Naive thymus-derived CD8-positive, alpha-beta T cell (primary cell): ENCODE measurements at regions not wholly inside any gene's neighbourhood (a gene's known extent, or its start where the extent isn't known, plus 50 kb on each side); places are given as distances from the start of the nearest gene placed in this dataset.

ENCODE experiments used
- ATAC-seq, 2 donors: fragments of 150-1000 bp; cut with Tn5 transposase in 1 of 2; sonication (Bioruptor Pico), chemical (Tn5 transposase) in 1 of 2; 1 replicate in 1 of 2; 2 replicates in 1 of 2; pipeline ENCODE4 v1.10.0; 2021; ENCODE audit warnings: mild to moderate bottlenecking in 2 of 2, moderate library complexity in 2 of 2
- POLR2A ChIA-PET: fragments of 350-600 bp; sonication (Branson Sonifier 250); formaldehyde crosslinking; loops from one replicate; lab custom pipeline; 2021; ENCODE audit warnings: antibody characterized with exemption; lab: Charles Lee
- DNase-seq, 10 donors: peaks; one replicate each; pipeline versions ENCODE4 v3.0.0 to v3.0.0-alpha.2; 2020 to 2022
- H3K27ac Mint-ChIP-seq, 10 donors: one replicate each; pipeline ENCODE4 v1.8.0; 2020 to 2022; ENCODE audit warnings: mild to moderate bottlenecking in 10 of 10, mixed read lengths in 10 of 10, moderate library complexity in 4 of 10, inconsistent platforms in 1 of 10
- H3K27me3 Mint-ChIP-seq, 5 donors: one replicate each; pipeline ENCODE4 v1.8.0; 2021 to 2022; ENCODE audit warnings: mixed read lengths in 5 of 5
- H3K36me3 Mint-ChIP-seq, 3 donors: one replicate each; pipeline ENCODE4 v1.8.0; 2020 to 2022; ENCODE audit warnings: mixed read lengths in 3 of 3, mild to moderate bottlenecking in 2 of 3, inconsistent platforms in 1 of 3
- H3K4me1 Mint-ChIP-seq, 4 donors: one replicate each; pipeline ENCODE4 v1.8.0; 2021 to 2022; ENCODE audit warnings: mixed read lengths in 4 of 4
- H3K4me3 Mint-ChIP-seq, 10 donors: one replicate each; pipeline ENCODE4 v1.8.0; 2020 to 2022; ENCODE audit warnings: mild to moderate bottlenecking in 10 of 10, mixed read lengths in 10 of 10, moderate library complexity in 6 of 10, inconsistent platforms in 1 of 10
- H3K9me3 Mint-ChIP-seq, 9 donors: one replicate each; pipeline ENCODE4 v1.8.0; 2020 to 2022; ENCODE audit warnings: mixed read lengths in 9 of 9, mild to moderate bottlenecking in 3 of 9, inconsistent platforms in 1 of 9, moderate library complexity in 1 of 9

DNA sequence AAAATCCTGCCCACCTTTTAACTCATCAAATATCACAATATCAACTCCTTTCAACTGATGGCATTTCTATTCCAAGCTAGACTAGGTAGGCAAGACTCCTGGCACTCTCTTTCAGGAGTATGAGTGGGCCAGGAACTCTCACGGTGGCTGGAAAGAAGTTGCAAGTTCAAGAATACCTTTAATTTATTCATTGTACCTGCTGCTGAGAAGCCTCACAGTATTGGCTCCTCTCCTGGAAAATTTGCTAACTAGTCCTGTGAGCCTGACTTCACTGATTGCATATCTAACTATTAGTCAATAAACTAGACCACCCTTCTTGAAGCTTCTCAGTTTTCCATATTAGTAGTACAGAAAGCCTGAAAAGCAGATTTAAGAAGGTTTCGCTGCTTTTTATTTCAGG, 120.2 kb downstream of the DUSP10 start:
- H3K27me3 Mint-ChIP-seq: peaks cover 0 to 3% (median 0%) of the 10 kb centered on the region in 5 donors
- DNase-seq (no peak), ATAC-seq (no peak)
- POLR2A ChIA-PET: no interaction called here
- H3K4me3 Mint-ChIP-seq: no peak overlapping the region
- H3K36me3 Mint-ChIP-seq: no peaks in the 10 kb centered on the region
- H3K27ac Mint-ChIP-seq: no peak overlapping the region
- H3K4me1 Mint-ChIP-seq: no peaks in the 10 kb centered on the region
- peaks cover 0 to 2% (median 0%) of the 10 kb centered on the region in 9 donors for H3K9me3 Mint-ChIP-seq

DNA sequence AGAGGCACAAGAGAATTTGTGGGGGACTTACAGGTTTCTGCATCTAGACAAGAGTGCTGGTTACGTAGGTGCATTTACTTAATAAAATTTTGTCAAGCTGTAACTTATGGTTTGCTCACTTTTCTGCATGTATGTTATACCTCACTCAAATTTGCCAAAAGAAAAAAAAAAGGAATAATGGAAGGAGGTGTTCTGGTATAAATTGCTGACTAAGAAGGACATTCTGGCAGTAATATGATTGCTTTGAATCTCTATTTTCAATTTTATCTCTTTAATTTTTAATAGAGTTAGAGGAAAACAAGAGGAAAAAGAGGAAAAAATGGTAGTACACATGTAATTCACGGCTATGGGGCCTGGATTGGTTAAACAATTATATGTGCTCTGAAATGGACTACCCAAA, 119.5 kb downstream of the DUSP10 start:
- Mint-ChIP-seq H3K4me3 (no peak overlapping the region), H3K36me3 (no peaks in the 10 kb centered on the region), H3K4me1 (no peaks in the 10 kb centered on the region), H3K9me3 (peaks cover 0 to 2% (median 0%) of the 10 kb centered on the region in 9 donors), H3K27me3 (peaks cover 0 to 3% (median 0%) of the 10 kb centered on the region in 5 donors), H3K27ac (no peak overlapping the region)
- DNase-seq: no peak
- no peak for ATAC-seq
- POLR2A ChIA-PET: no interaction called here

DNA sequence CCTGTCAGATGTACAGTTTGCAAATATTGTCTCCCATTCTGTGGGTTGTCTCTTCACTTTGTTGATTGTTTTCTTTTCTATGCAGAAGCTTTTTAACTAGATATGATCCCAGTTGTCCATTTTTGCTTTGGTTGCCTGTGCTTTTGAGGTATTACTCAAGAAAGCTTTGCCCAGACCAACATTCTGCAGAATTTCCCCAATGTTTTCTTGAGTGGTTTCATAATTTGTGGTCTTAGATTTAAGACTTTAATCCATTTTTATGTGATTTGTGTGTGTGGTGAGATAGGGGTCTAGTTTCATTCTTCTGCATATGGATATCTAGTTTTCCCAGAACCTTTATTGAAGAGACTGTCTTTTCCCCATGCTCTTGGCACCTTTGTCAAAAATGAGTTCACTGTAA, 116.9 kb downstream of the DUSP10 start:
- Mint-ChIP-seq H3K4me3 (no peak overlapping the region), H3K36me3 (no peaks in the 10 kb centered on the region), H3K9me3 (peaks cover 0 to 7% (median 0%) of the 10 kb centered on the region in 9 donors), H3K27me3 (peaks cover 0 to 3% (median 0%) of the 10 kb centered on the region in 5 donors), H3K27ac (no peak overlapping the region), H3K4me1 (no peaks in the 10 kb centered on the region)
- POLR2A ChIA-PET: no interaction called here
- ATAC-seq (no peak), DNase-seq (no peak)

DNA sequence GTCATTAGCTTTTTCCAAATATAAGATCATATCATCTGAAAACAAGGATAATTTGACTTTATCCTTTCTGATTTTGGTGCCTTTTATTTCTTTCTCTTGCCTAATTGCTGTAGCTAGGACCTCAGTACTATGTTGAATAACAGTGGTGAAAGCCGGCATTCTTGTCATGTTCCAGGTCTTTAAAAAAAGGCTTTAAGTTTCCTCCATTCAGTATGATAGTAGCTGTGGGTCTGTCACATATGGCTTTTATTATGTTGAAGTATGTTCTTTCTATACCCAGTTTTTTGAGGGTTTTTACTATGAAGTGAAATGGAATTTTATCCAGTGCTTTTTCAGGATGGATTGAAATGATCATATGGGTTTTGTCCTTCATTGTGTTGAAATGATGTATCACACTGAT, 115.8 kb downstream of the DUSP10 start:
- H3K4me1 Mint-ChIP-seq: no peaks in the 10 kb centered on the region
- H3K27me3 Mint-ChIP-seq: peaks cover 0 to 3% (median 0%) of the 10 kb centered on the region in 5 donors
- peaks cover 0 to 7% (median 0%) of the 10 kb centered on the region in 9 donors for H3K9me3 Mint-ChIP-seq
- no peak overlapping the region for H3K4me3 Mint-ChIP-seq
- DNase-seq: no peak
- POLR2A ChIA-PET: no interaction called here
- ATAC-seq: no peak
- H3K36me3 Mint-ChIP-seq: no peaks in the 10 kb centered on the region
- no peak overlapping the region for H3K27ac Mint-ChIP-seq

DNA sequence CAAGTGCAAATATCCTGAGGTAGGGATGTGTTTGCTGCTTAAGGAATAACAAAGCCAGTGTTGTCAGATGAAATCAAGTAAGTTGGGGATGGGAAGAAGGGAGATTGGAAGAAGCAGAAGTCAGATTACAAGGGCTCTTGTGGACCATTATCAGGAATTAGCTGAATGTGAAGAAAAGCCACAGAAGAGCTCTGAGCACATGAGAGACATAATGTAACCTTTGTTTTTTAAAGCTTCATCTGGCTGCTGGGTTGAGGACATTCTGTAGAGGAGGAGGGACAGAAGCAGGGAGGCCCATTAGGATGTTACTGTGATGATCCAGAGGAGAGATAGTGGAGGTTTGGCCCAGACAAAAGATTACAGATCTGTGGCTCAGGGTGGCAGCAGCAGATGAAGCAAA, 111.7 kb downstream of the DUSP10 start:
- Mint-ChIP-seq H3K27me3 (peaks cover 0 to 6% (median 3%) of the 10 kb centered on the region in 5 donors), H3K4me3 (no peak overlapping the region), H3K36me3 (no peaks in the 10 kb centered on the region), H3K27ac (no peak overlapping the region), H3K9me3 (peaks cover 0 to 7% (median 0%) of the 10 kb centered on the region in 9 donors), H3K4me1 (no peaks in the 10 kb centered on the region)
- ATAC-seq (no peak), DNase-seq (no peak)
- POLR2A ChIA-PET: no interaction called here

DNA sequence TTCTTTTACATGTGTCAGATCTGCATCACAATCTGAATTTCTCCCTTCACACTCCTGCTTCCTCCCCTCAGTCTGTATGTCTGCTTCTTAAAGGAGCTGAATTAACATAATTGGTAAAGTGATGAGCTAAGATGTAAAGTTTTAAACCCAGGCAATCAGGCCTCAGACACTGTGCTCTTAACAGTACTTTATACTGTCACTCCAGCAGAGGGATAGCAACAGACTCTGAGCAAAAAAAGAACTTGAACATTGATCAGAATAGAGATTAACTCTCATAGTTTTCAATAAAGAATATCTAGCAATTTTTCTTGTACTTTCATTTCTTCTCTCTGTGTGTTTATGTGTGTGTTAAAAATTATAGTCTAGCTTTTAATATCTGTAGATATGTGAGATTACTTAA, 110.3 kb downstream of the DUSP10 start:
- POLR2A ChIA-PET: no interaction called here
- H3K4me1 Mint-ChIP-seq: no peaks in the 10 kb centered on the region
- no peak for ATAC-seq

DNA sequence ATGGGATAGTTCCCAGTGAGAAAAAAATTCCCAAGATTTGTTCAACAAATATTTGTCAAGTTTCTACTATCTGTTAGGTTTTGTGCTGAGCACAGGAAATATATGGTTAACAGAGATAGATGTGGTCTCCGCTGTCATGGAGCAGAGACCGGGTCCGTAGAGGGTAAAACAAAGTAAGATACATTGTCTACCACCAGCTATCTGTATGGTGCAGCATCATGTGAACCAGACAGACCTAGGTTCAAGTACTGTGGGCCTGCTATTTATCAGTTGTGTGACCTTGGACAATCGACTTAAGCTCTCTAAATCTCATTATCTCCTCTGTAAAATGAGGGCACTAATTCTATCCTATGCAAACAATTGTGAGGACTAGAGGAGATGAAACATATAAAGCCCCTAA, 109.8 kb downstream of the DUSP10 start:
- no peak overlapping the region for H3K4me3 Mint-ChIP-seq
- H3K27me3 Mint-ChIP-seq: peaks cover 0 to 6% (median 3%) of the 10 kb centered on the region in 5 donors
- no peaks in the 10 kb centered on the region for H3K36me3 Mint-ChIP-seq
- DNase-seq: no peak
- POLR2A ChIA-PET: no interaction called here
- H3K27ac Mint-ChIP-seq: no peak overlapping the region
- peaks cover 0 to 7% (median 0%) of the 10 kb centered on the region in 9 donors for H3K9me3 Mint-ChIP-seq
- ATAC-seq: no peak
- no peaks in the 10 kb centered on the region for H3K4me1 Mint-ChIP-seq

More for the DNA sequence above, 110.3 kb downstream of the DUSP10 start:
- no peak overlapping the region for H3K4me3 Mint-ChIP-seq
- no peak for DNase-seq
- no peak overlapping the region for H3K27ac Mint-ChIP-seq
- no peaks in the 10 kb centered on the region for H3K36me3 Mint-ChIP-seq
- peaks cover 0 to 6% (median 3%) of the 10 kb centered on the region in 5 donors for H3K27me3 Mint-ChIP-seq
- H3K9me3 Mint-ChIP-seq: peaks cover 0 to 7% (median 0%) of the 10 kb centered on the region in 9 donors

DNA sequence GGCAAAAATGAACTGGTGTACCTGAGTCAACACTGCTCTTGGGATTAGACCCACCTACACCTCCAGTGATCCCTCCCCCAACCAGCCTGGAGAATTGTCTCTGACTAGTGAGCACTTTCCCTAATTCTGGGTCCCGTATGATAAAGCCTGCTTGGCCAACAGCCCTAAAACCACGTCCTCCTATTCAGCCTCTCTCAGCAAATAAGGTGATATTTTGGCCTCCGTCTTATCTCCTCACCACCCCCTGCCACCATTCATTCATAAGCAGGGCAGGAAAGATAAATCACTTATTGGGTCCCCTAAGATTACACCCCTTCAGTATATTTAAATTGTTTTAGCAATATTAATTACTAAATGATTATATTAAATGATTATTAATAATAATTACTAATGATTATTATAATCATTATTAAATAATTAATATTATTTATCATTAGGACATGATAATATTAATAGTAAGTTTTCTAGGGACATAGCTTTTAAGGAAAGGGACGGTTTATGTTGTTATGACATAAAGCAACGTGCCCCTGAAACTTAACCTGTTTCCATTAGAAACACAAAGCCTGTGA, 108.0 kb downstream of the DUSP10 start:
- ATAC-seq (no peak), DNase-seq (no peak)
- Mint-ChIP-seq H3K36me3 (no peaks in the 10 kb centered on the region), H3K27me3 (peaks cover 0 to 6% (median 3%) of the 10 kb centered on the region in 5 donors), H3K27ac (no peak overlapping the region), H3K9me3 (no peaks in the 10 kb centered on the region), H3K4me3 (no peak overlapping the region), H3K4me1 (no peaks in the 10 kb centered on the region)
- POLR2A ChIA-PET: no interaction called here

DNA sequence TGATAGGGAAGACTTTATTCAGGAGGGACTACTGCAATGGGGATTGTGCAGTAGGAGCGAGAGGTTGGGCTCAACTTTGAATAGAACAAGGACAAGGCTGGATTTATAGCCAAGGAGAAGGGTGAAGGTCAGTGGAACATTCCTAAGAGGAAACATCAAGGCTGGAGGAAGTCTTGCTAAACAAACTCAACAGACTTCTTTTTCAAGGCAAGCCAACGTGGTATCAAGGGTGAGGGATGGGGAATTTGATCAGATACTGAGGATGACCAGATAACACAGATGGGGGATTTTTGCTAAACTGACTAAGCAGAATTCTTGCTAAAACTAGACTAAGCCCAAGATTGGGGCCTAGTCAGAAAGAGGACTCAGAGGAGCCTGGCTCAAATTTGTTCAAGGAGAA, 107.3 kb downstream of the DUSP10 start:
- Mint-ChIP-seq H3K27ac (no peak overlapping the region), H3K9me3 (no peaks in the 10 kb centered on the region), H3K27me3 (peaks cover 0 to 6% (median 3%) of the 10 kb centered on the region in 5 donors), H3K36me3 (no peaks in the 10 kb centered on the region), H3K4me3 (no peak overlapping the region), H3K4me1 (no peaks in the 10 kb centered on the region)
- ATAC-seq (no peak), DNase-seq (no peak)
- POLR2A ChIA-PET: no interaction called here

DNA sequence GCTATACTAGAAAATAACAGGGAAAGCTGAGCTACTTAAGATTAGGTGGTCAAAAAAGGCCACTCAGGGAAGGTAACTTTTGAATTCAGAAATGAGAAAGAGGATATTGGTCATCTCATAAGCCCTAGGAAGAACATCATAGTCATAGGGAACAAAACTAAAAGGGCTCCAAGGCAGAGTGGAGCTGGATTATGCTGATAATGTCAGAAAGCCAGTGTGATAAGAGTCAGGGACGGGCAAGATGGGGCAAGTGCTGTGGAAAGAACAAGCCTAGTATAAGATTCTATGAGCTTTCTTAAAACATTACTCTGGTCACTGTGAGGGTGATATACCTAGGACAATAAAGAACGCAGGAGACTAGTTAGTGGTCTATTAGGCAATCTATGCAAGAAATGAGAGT, 106.6 kb downstream of the DUSP10 start:
- POLR2A ChIA-PET: no interaction called here
- no peak overlapping the region for H3K4me3 Mint-ChIP-seq
- H3K27ac Mint-ChIP-seq: no peak overlapping the region
- ATAC-seq: no peak
- H3K27me3 Mint-ChIP-seq: peaks cover 0 to 10% (median 3%) of the 10 kb centered on the region in 5 donors
- no peaks in the 10 kb centered on the region for H3K9me3 Mint-ChIP-seq
- H3K4me1 Mint-ChIP-seq: no peaks in the 10 kb centered on the region
- no peak for DNase-seq
- H3K36me3 Mint-ChIP-seq: no peaks in the 10 kb centered on the region

DNA sequence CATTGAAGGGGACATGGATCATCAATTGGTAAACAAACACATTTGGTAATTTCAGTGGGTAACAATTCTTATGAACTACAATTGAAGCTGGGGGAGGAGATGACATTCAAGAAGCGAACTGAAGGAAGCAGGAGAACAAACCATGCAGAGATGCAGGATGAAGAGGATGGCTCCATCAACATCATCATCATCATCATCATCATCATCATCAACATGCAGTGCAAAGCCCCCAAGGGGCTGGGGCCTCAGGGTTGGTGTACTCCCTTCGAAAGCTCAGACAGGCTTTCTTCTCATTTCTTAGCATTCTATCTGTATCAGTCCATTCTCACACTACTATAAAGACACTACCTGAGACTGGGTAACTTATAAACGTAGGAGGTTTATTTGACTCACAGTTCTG, 105.8 kb downstream of the DUSP10 start:
- no peak overlapping the region for H3K27ac Mint-ChIP-seq
- no peak for DNase-seq
- H3K27me3 Mint-ChIP-seq: peaks cover 0 to 10% (median 3%) of the 10 kb centered on the region in 5 donors
- no peak overlapping the region for H3K4me3 Mint-ChIP-seq
- ATAC-seq: no peak
- POLR2A ChIA-PET: no interaction called here
- no peaks in the 10 kb centered on the region for H3K9me3 Mint-ChIP-seq
- H3K4me1 Mint-ChIP-seq: no peaks in the 10 kb centered on the region
- no peaks in the 10 kb centered on the region for H3K36me3 Mint-ChIP-seq

DNA sequence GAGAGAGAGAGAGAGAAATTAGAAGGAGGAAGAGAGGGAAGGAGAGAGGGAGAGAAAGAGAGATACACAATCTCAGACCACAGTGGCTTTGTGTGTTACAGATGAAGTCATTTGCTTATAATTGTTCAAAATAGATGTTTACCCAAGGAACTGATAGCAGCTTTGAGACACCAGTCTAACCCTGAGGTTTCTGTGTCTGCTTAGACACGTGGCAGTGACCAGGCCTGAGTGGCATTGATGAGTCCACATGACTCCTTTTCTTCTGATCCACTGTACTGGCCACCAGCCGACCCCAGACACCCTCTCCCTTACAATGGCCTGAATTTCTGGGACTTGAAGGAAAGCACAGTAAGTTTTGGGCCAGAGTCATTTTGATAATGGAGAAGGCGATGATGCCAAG, 104.9 kb downstream of the DUSP10 start:
- no peak overlapping the region for H3K4me3 Mint-ChIP-seq
- no peaks in the 10 kb centered on the region for H3K36me3 Mint-ChIP-seq
- H3K27ac Mint-ChIP-seq: no peak overlapping the region
- no peaks in the 10 kb centered on the region for H3K4me1 Mint-ChIP-seq
- peaks cover 0 to 8% (median 3%) of the 10 kb centered on the region in 5 donors for H3K27me3 Mint-ChIP-seq
- DNase-seq (no peak), ATAC-seq (no peak)
- no peaks in the 10 kb centered on the region for H3K9me3 Mint-ChIP-seq
- POLR2A ChIA-PET: no interaction called here

DNA sequence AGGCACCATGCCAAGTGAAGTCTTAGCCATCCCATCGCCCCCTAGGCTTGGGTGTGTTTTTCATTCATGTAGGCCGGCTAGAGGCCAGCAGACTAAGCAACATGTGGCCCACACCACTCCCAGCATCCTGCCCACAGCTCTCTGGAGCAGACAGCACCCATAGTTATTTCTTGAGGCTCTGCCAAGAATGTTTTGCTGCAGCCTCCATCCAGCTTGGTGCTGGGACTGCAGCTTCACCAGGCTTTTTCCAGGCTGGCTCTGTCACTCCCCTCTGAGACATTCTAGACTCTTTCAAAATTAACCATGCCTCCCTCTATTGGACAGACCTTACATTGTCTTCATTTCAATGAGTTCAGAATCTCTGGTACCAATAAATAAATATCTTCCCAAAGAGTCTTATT, 104.2 kb downstream of the DUSP10 start:
- Mint-ChIP-seq H3K4me3 (no peak overlapping the region), H3K27me3 (peaks cover 0 to 8% (median 3%) of the 10 kb centered on the region in 5 donors), H3K4me1 (no peaks in the 10 kb centered on the region), H3K9me3 (no peaks in the 10 kb centered on the region), H3K27ac (peak overlapping the region in 1 of 10 donors; percentile 38), H3K36me3 (no peaks in the 10 kb centered on the region)
- DNase-seq: no peak
- no peak for ATAC-seq
- POLR2A ChIA-PET: no interaction called here

DNA sequence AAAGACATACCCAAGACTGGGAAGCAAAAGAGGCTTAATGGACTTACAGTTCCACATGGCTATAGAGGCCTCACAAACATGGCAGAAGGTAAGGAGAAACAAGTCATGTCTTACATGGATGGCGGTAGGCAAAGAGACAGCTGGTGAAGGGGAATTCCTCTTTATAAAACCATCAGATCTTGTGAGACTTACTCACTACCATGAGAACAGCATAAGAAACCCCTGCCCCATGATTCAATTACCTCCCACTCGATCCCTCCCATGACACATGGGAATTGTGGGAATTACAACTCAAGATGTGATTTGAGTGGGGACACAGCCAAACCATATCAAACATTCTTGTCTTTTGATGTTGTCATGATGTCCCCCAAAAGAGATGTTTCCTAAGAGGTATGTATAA, 103.3 kb downstream of the DUSP10 start:
- no peak overlapping the region for H3K27ac Mint-ChIP-seq
- POLR2A ChIA-PET: no interaction called here
- peaks cover 0 to 8% (median 3%) of the 10 kb centered on the region in 5 donors for H3K27me3 Mint-ChIP-seq
- no peaks in the 10 kb centered on the region for H3K9me3 Mint-ChIP-seq
- DNase-seq (no peak), ATAC-seq (no peak)
- no peaks in the 10 kb centered on the region for H3K36me3 Mint-ChIP-seq
- H3K4me3 Mint-ChIP-seq: no peak overlapping the region
- H3K4me1 Mint-ChIP-seq: no peaks in the 10 kb centered on the region
